H1 (cell line): ENCODE measurements at regions not wholly inside any gene's neighbourhood (a gene's known extent, or its start where the extent isn't known, plus 50 kb on each side); places are given as distances from the start of the nearest gene placed in this dataset.

ENCODE experiments used
- CTCF ChIA-PET: fragments of 300-600 bp; sonication (Branson Sonifier 250); formaldehyde crosslinking; loops from one replicate; lab custom pipeline; 2021; ENCODE audit not compliant: partially characterized antibody; lab: Charles Lee
- POLR2A ChIA-PET: fragments of 300-600 bp; sonication (Branson Sonifier 250); formaldehyde crosslinking; loops from one replicate; lab custom pipeline; 2021; ENCODE audit warnings: inconsistent platforms; ENCODE audit not compliant: partially characterized antibody; lab: Charles Lee
- DNase-seq, 2 experiments: peaks; one replicate each; pipeline versions ENCODE4 v3.0.0 to v3.0.0-alpha.2; 2010 to 2022; ENCODE audit warnings: low spot score in 2 of 2, low read depth in 1 of 2, mixed read lengths in 1 of 2
- FAIRE-seq: peaks from 2 replicates; lab custom pipeline; 2011; peaks lifted over from hg19 to GRCh38; lab: Jason Lieb, UNC
- H2AFZ ChIP-seq: 2 replicates; pipeline ENCODE4 v1.8.1; 2012; ENCODE audit warnings: low read length, inconsistent platforms
- H2AK5ac ChIP-seq: 2 replicates; pipeline ENCODE4 v1.6.1; 2013; ENCODE audit warnings: low read depth, low read length
- H2BK120ac ChIP-seq: replicated peaks from 2 replicates; pipeline ENCODE3; 2013; ENCODE audit warnings: low read depth, low read length, inconsistent platforms
- H2BK12ac ChIP-seq: 2 replicates; pipeline ENCODE4 v1.6.1; 2013; ENCODE audit warnings: low read depth, low read length
- H2BK15ac ChIP-seq: 2 replicates; pipeline ENCODE4 v1.6.1; 2013; ENCODE audit warnings: low read length
- H2BK20ac ChIP-seq: 2 replicates; pipeline ENCODE4 v1.6.1; 2013; ENCODE audit warnings: low read length
- H2BK5ac ChIP-seq: 2 replicates; pipeline ENCODE4 v1.6.1; 2013; ENCODE audit warnings: low read depth, low read length
- H3K14ac ChIP-seq: 2 replicates; pipeline ENCODE4 v1.6.1; 2013; ENCODE audit warnings: inconsistent platforms; ENCODE audit not compliant: insufficient read length
- H3K18ac ChIP-seq: 2 replicates; pipeline ENCODE4 v1.6.1; 2013; ENCODE audit warnings: low read length; ENCODE audit errors: extremely low read depth
- H3K23ac ChIP-seq: 2 replicates; pipeline ENCODE4 v1.6.1; 2013; ENCODE audit warnings: inconsistent platforms; ENCODE audit not compliant: insufficient read length
- H3K23me2 ChIP-seq: 2 replicates; pipeline ENCODE4 v1.6.1; 2013; ENCODE audit warnings: low read depth, low read length
- H3K27ac ChIP-seq: 2 replicates; pipeline ENCODE4 v1.6.1; 2011; ENCODE audit warnings: low read depth, low read length, inconsistent platforms
- H3K27me3 ChIP-seq, 4 experiments: replicated peaks in 1 of 4; 1 replicate in 1 of 4; 2 replicates in 3 of 4; pipeline versions ENCODE4 v1.6.1 to v1.8.1; 2011 to 2013; ENCODE audit warnings: low read length in 3 of 4, mild to moderate bottlenecking in 3 of 4, inconsistent platforms in 2 of 4, mixed read lengths in 2 of 4, moderate library complexity in 1 of 4; ENCODE audit not compliant: control insufficient read depth in 3 of 4, insufficient read depth in 3 of 4; ENCODE audit errors: extremely low read depth in 1 of 4
- H3K36me3 ChIP-seq, 4 experiments: 2 replicates each; pipeline versions ENCODE4 v1.6.1 to v1.8.1; 2011 to 2013; ENCODE audit warnings: mild to moderate bottlenecking in 4 of 4, low read length in 3 of 4, moderate library complexity in 2 of 4, control low read depth in 1 of 4, inconsistent platforms in 1 of 4; ENCODE audit not compliant: insufficient read depth in 4 of 4, control insufficient read depth in 2 of 4
- H3K4ac ChIP-seq: replicated peaks from 2 replicates; pipeline ENCODE3; 2013; ENCODE audit warnings: low read length, low read depth, mixed read lengths, inconsistent platforms; ENCODE audit not compliant: insufficient read length
- H3K4me1 ChIP-seq, 4 experiments: replicated peaks in 1 of 4; 1 replicate in 1 of 4; 2 replicates in 3 of 4; pipeline versions ENCODE4 v1.6.1 to v1.8.1; 2011 to 2013; ENCODE audit warnings: low read length in 3 of 4, inconsistent platforms in 2 of 4, mixed read lengths in 1 of 4; ENCODE audit not compliant: insufficient read depth in 4 of 4, control insufficient read depth in 3 of 4
- H3K4me2 ChIP-seq, 2 experiments: 2 replicates each; pipeline versions ENCODE4 v1.6.1 to v1.8.1; 2011 to 2013; ENCODE audit warnings: low read depth in 2 of 2, low read length in 2 of 2, control low read depth in 1 of 2, inconsistent platforms in 1 of 2, mild to moderate bottlenecking in 1 of 2; ENCODE audit not compliant: insufficient read depth in 1 of 2
- H3K4me3 ChIP-seq, 4 experiments: fragments of 200-600, 300-600 bp in 1 of 4; sonication (generic), shearing (Covaris generic), sonication (Bioruptor Twin) in 1 of 4; 2 replicates each; pipeline versions ENCODE4 v1.5.1 to v1.8.1; 2011 to 2016; ENCODE audit warnings: low read length in 4 of 4, low read depth in 3 of 4, control low read depth in 2 of 4, inconsistent platforms in 2 of 4, mild to moderate bottlenecking in 2 of 4, mixed read lengths in 1 of 4, moderate library complexity in 1 of 4; ENCODE audit not compliant: insufficient read depth in 2 of 4; ENCODE audit errors: extremely low read depth in 1 of 4
- H3K56ac ChIP-seq: replicated peaks from 2 replicates; pipeline ENCODE3; 2013; ENCODE audit warnings: low read depth, mild to moderate bottlenecking, mixed read lengths, low read length, inconsistent platforms; ENCODE audit not compliant: insufficient read length
- H3K79me1 ChIP-seq: 2 replicates; pipeline ENCODE4 v1.6.1; 2013; ENCODE audit warnings: low read depth, low read length, control low read depth
- H3K79me2 ChIP-seq, 2 experiments: 2 replicates each; pipeline versions ENCODE4 v1.6.1 to v1.8.1; 2012 to 2013; ENCODE audit warnings: low read length in 2 of 2, mild to moderate bottlenecking in 2 of 2, inconsistent platforms in 1 of 2; ENCODE audit not compliant: insufficient read depth in 2 of 2, control insufficient read depth in 1 of 2
- H3K9ac ChIP-seq, 4 experiments: replicated peaks in 1 of 4; 1 replicate in 1 of 4; 2 replicates in 3 of 4; pipeline versions ENCODE4 v1.6.1 to v1.8.1; 2011 to 2013; ENCODE audit warnings: low read depth in 3 of 4, low read length in 3 of 4, control low read depth in 2 of 4, mild to moderate bottlenecking in 2 of 4, moderate library complexity in 2 of 4, inconsistent platforms in 1 of 4; ENCODE audit errors: extremely low read depth in 1 of 4
- H3K9me3 ChIP-seq, 2 experiments: 2 replicates each; pipeline versions ENCODE4 v1.6.1 to v1.8.1; 2012 to 2013; ENCODE audit warnings: mild to moderate bottlenecking in 2 of 2, moderate library complexity in 2 of 2, control low read depth in 1 of 2, inconsistent platforms in 1 of 2, low read depth in 1 of 2, low read length in 1 of 2, mixed read lengths in 1 of 2; ENCODE audit not compliant: insufficient read depth in 2 of 2
- H4K20me1 ChIP-seq, 2 experiments: replicated peaks in 1 of 2; 2 replicates each; pipeline versions ENCODE3 to v1.8.1; 2011 to 2013; ENCODE audit warnings: inconsistent platforms in 2 of 2, low read length in 2 of 2, mild to moderate bottlenecking in 1 of 2; ENCODE audit not compliant: insufficient read depth in 2 of 2, control insufficient read depth in 1 of 2
- H4K5ac ChIP-seq: 2 replicates; pipeline ENCODE4 v1.6.1; 2013; ENCODE audit warnings: low read length, low read depth, mixed read lengths, inconsistent platforms; ENCODE audit not compliant: insufficient read length
- H4K8ac ChIP-seq: 2 replicates; pipeline ENCODE4 v1.8.0; 2013; ENCODE audit warnings: mild to moderate bottlenecking, moderate library complexity, low read length, inconsistent platforms; ENCODE audit not compliant: insufficient read depth; ENCODE audit errors: extremely low read depth
- H4K91ac ChIP-seq: replicated peaks from 2 replicates; pipeline ENCODE3; 2013; ENCODE audit warnings: low read length, mixed read lengths, inconsistent platforms; ENCODE audit not compliant: insufficient read length
- ATF2 ChIP-seq: IDR thresholded peaks from 2 replicates; pipeline ENCODE4 v1.6.1; 2012; ENCODE audit warnings: low read length, inconsistent platforms
- BACH1 ChIP-seq: IDR thresholded peaks from 2 replicates; pipeline ENCODE4 v1.6.1; 2012; ENCODE audit warnings: low read length, improper control_type of control experiment
- BCL11A ChIP-seq, 2 experiments: IDR thresholded peaks; one replicate each; pipeline ENCODE4 v1.6.1; 2011; ENCODE audit warnings: low read depth in 2 of 2, low read length in 2 of 2, mild to moderate bottlenecking in 2 of 2
- GTF2F1 ChIP-seq: IDR thresholded peaks from 2 replicates; pipeline ENCODE4 v1.6.1; 2012; ENCODE audit warnings: low read depth, low read length, improper control_type of control experiment, borderline replicate concordance
- KDM4A ChIP-seq: IDR thresholded peaks from one replicate; pipeline ENCODE4 v1.7.1; 2012; ENCODE audit warnings: low read depth, mild to moderate bottlenecking, moderate library complexity, low read length, inconsistent platforms; ENCODE audit not compliant: severe bottlenecking
- KDM5A ChIP-seq: fragments of 200-600 bp; IDR thresholded peaks from 2 replicates; pipeline ENCODE4 v1.7.1; 2012; ENCODE audit warnings: mild to moderate bottlenecking, low read length, inconsistent platforms, mixed read lengths
- RNF2 ChIP-seq: fragments of 200-900, 300-1000 bp; sonication (generic); IDR thresholded peaks from 2 replicates; pipeline ENCODE4 v1.7.1; 2016; ENCODE audit warnings: borderline replicate concordance, low read depth, mild to moderate bottlenecking, antibody characterized with exemption, low read length; ENCODE audit not compliant: poor library complexity, severe bottlenecking; ENCODE audit errors: missing control alignments
- SUZ12 ChIP-seq: fragments of 200-600 bp; sonication (generic); IDR thresholded peaks from 2 replicates; pipeline ENCODE4 v1.6.1; 2012; ENCODE audit warnings: mild to moderate bottlenecking, inconsistent platforms, low read length, moderate library complexity, mixed read lengths
- USF2 ChIP-seq: IDR thresholded peaks from 2 replicates; pipeline ENCODE4 v1.6.1; 2011; ENCODE audit warnings: low read length, improper control_type of control experiment
- YY1 ChIP-seq: IDR thresholded peaks from 2 replicates; pipeline ENCODE4 v1.6.1; 2011; ENCODE audit warnings: low read depth, mild to moderate bottlenecking, low read length
- WGBS, 2 experiments: shearing (Covaris generic) in 1 of 2; methylation state at CpG; one replicate each; pipeline versions ENCODE4 v1.1.6 to v1.1.7; 2013 to 2015; ENCODE audit warnings: low lambda C conversion rate in 2 of 2, mixed read lengths in 2 of 2, inconsistent platforms in 1 of 2, low coverage in 1 of 2, missing lambda C conversion rate in 1 of 2; ENCODE audit not compliant: insufficient replicate concordance in 2 of 2, insufficient coverage in 1 of 2, insufficient read length in 1 of 2; ENCODE audit errors: extremely low coverage in 1 of 2, missing lambda C conversion rate in 1 of 2; 5-methylcytosine and 5-hydroxymethylcytosine counted together

DNA sequence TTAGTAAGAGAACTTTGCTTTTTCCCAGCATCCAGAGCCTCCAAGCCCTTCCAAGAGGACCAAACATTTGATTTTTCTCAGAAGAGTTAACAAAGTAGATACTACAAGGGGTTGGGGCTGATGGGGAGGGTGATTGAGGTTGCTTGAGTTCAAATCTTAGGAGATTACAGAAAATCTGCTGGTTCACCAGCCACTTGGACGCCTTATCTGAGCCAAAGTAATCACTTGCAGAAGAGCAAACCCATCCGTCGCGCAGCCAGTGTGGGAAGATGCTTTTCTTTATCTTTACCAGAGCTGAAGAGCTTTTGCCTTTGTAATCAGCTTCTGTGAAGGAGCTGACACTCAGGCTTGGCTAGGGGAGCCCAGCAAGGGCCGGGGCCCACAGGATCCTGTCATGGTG, 91.9 kb upstream of the CTTNBP2NL start:
- ChIA-PET POLR2A (interaction anchor here (0.6 kb wide), 1 partner anchor 142 kb away, joined by 3 read pairs; no protein-coding TSS in a partner anchor), CTCF (interaction anchor here (0.7 to 2.4 kb wide), 3 partner anchors 22 to 54 kb away, joined by 3 to 9 read pairs (median 5); no protein-coding TSS in a partner anchor)
- peaks cover 0 to 3% (median 1%) of the 10 kb centered on the region in 4 experiments; a peak in 2 of 7 replicates for H3K4me1 ChIP-seq
- H3K14ac ChIP-seq, result no peak overlapping the region
- H2AFZ ChIP-seq, result no peak overlapping the region
- H3K27me3 ChIP-seq, result no peaks in the 10 kb centered on the region
- H3K79me1 ChIP-seq, result no peaks in the 10 kb centered on the region
- H4K20me1 ChIP-seq, result no peaks in the 10 kb centered on the region
- no peaks in the 10 kb centered on the region for H3K79me2 ChIP-seq
- H2AK5ac ChIP-seq, result no peak overlapping the region
- no peak overlapping the region for H3K4ac ChIP-seq
- H3K9me3 ChIP-seq, result peaks cover 0 to 3% of the 10 kb centered on the region in 2 experiments; a peak in 1 of 4 replicates
- no peak overlapping the region for H2BK5ac ChIP-seq
- 99% methylated on average over 5 of the region's 5 CpGs; no CpG with 5 or more reads in 1 of the 2 experiments for WGBS, 2 experiments
- no peak overlapping the region for H3K4me2 ChIP-seq
- no peak overlapping the region for H3K27ac ChIP-seq
- H2BK20ac ChIP-seq, result no peak overlapping the region
- H4K8ac ChIP-seq, result no peak overlapping the region
- H3K9ac ChIP-seq, result no peak overlapping the region
- H3K23ac ChIP-seq, result no peak overlapping the region
- no peak overlapping the region for H4K5ac ChIP-seq
- DNase-seq, result no peak
- H3K36me3 ChIP-seq, result no peaks in the 10 kb centered on the region
- H3K56ac ChIP-seq, result no peak overlapping the region
- no peak for FAIRE-seq
- H3K4me3 ChIP-seq, result no peak overlapping the region
- H3K18ac ChIP-seq, result no peak overlapping the region
- no peaks in the 10 kb centered on the region; the same call in 1 of the 2 replicates for H3K23me2 ChIP-seq
- H2BK15ac ChIP-seq, result no peak overlapping the region
- H2BK12ac ChIP-seq, result no peak overlapping the region
- H4K91ac ChIP-seq, result no peak overlapping the region
- H2BK120ac ChIP-seq, result no peak overlapping the region
- TF ChIP-seq YY1 (no peak), KDM5A (no peak), KDM4A (no peak), USF2 (no peak), SUZ12 (no peak), GTF2F1 (no peak), ATF2 (no peak), BCL11A (IDR thresholded peaks at IDR 0.05; ENCODE audit: low read depth in 2 of 2, low read length in 2 of 2) (no peak), RNF2 (no peak), BACH1 (no peak)
